A673 (cell line): ENCODE measurements at regions not wholly inside any gene's neighbourhood (a gene's known extent, or its start where the extent isn't known, plus 50 kb on each side); places are given as distances from the start of the nearest gene placed in this dataset.

ENCODE experiments used
- BruUV-seq: library from RNA; stranded (reverse); fragments of 400-500 nt; replicated peaks from 2 replicates; lab custom pipeline; 2021; lab: Mats Ljungman, UMichigan
- CTCF ChIA-PET: fragments of 300-600 bp; sonication (Branson Sonifier 250); formaldehyde crosslinking; loops from one replicate; lab custom pipeline; 2022; ENCODE audit warnings: antibody characterized with exemption; lab: Charles Lee
- POLR2A ChIA-PET: fragments of 300-600 bp; sonication (Branson Sonifier 250); formaldehyde crosslinking; loops from one replicate; lab custom pipeline; 2022; ENCODE audit warnings: antibody characterized with exemption; ENCODE audit not compliant: low non-redundant PET; lab: Charles Lee
- DNase-seq: peaks from one replicate; pipeline ENCODE4 v3.0.0-alpha.2; 2015; ENCODE audit warnings: low spot score
- H3K27ac ChIP-seq: fragments of 200-600 bp; sonication (generic); 2 replicates; pipeline ENCODE4 v1.5.1; 2016; ENCODE audit warnings: mixed run types, low read depth, mild to moderate bottlenecking, mixed read lengths, antibody characterized with exemption, low read length; ENCODE audit not compliant: poor library complexity, severe bottlenecking
- H3K27me3 ChIP-seq: fragments of 200-600 bp; sonication (generic); replicated peaks from 2 replicates; pipeline ENCODE4 v1.6.1; 2017; ENCODE audit warnings: mixed run types, low read depth, mild to moderate bottlenecking, mixed read lengths, antibody characterized with exemption, low read length; ENCODE audit not compliant: insufficient read depth, poor library complexity
- H3K36me3 ChIP-seq: fragments of 200-600 bp; sonication (generic); 2 replicates; pipeline ENCODE4 v1.6.1; 2016; ENCODE audit warnings: mixed run types, mild to moderate bottlenecking, mixed read lengths, antibody characterized with exemption, low read length; ENCODE audit not compliant: insufficient read depth, poor library complexity, severe bottlenecking
- H3K4me1 ChIP-seq: fragments of 200-600 bp; sonication (generic); 2 replicates; pipeline ENCODE4 v1.6.1; 2017; ENCODE audit warnings: mixed run types, mild to moderate bottlenecking, mixed read lengths, antibody characterized with exemption, low read length; ENCODE audit not compliant: insufficient read depth, poor library complexity, severe bottlenecking
- H3K4me3 ChIP-seq: fragments of 200-600 bp; sonication (generic); 2 replicates; pipeline ENCODE4 v1.5.1; 2016; ENCODE audit warnings: low read depth, mixed run types, mild to moderate bottlenecking, mixed read lengths, low read length; ENCODE audit not compliant: poor library complexity, severe bottlenecking
- H3K9me3 ChIP-seq: fragments of 200-600 bp; sonication (generic); 2 replicates; pipeline ENCODE4 v1.6.1; 2016; ENCODE audit warnings: mixed run types, low read depth, mild to moderate bottlenecking, mixed read lengths, antibody characterized with exemption, low read length; ENCODE audit not compliant: poor library complexity, severe bottlenecking
- EZH2 ChIP-seq: fragments of 200-600 bp; sonication (generic); IDR thresholded peaks from 2 replicates; pipeline ENCODE4 v1.6.1; 2017; ENCODE audit warnings: borderline replicate concordance, low read depth, mild to moderate bottlenecking, mixed read lengths, antibody characterized with exemption, low read length; ENCODE audit not compliant: poor library complexity, severe bottlenecking
- intact Hi-C: fragments of 100-400 bp; cut with micrococcal nuclease; formaldehyde crosslinking; loops from one replicate; pipeline ENCODE4 v1.10.0; 2022; ENCODE audit not compliant: unreplicated experiment
- TF ChIP-seq, protein P1 (sequence below): fragments of 300-800, 200-600 bp; sonication (generic); conservative IDR thresholded peaks from 2 replicates; pipeline ENCODE4 v1.5.1; 2017; ENCODE audit warnings: low read depth, mild to moderate bottlenecking, antibody characterized with exemption, low read length, moderate library complexity, mixed read lengths

DNA sequence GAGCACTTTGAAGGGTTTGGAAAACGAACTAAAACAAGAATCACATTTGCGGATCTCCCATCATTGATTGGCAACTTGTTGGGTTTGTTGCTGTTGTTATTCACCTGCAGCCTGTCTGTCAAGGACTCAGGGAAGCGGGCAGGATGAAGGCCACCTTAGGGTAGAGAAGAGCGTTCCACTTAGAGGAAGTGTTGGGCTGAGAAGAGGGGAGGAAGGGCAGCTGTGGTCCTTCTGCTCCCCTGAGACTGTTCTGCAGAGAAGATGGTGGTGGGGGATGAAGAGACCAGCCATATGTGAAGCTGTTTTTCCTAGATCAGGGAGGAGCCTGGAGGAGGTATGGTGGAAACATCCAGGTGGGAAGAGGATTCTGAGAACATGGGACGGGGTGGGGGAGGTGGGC, 70.6 kb upstream of the CPEB4 start:
- Histone ChIP-seq H3K36me3 (no peaks in the 10 kb centered on the region), H3K27ac (no peak overlapping the region), H3K4me3 (no peak overlapping the region), H3K9me3 (no peaks in the 10 kb centered on the region), H3K27me3 (no peaks in the 10 kb centered on the region), H3K4me1 (no peaks in the 10 kb centered on the region)
- CTCF ChIA-PET = no interaction called here
- TF ChIP-seq EZH2 = no peak
- TF ChIP-seq, protein P1, sequence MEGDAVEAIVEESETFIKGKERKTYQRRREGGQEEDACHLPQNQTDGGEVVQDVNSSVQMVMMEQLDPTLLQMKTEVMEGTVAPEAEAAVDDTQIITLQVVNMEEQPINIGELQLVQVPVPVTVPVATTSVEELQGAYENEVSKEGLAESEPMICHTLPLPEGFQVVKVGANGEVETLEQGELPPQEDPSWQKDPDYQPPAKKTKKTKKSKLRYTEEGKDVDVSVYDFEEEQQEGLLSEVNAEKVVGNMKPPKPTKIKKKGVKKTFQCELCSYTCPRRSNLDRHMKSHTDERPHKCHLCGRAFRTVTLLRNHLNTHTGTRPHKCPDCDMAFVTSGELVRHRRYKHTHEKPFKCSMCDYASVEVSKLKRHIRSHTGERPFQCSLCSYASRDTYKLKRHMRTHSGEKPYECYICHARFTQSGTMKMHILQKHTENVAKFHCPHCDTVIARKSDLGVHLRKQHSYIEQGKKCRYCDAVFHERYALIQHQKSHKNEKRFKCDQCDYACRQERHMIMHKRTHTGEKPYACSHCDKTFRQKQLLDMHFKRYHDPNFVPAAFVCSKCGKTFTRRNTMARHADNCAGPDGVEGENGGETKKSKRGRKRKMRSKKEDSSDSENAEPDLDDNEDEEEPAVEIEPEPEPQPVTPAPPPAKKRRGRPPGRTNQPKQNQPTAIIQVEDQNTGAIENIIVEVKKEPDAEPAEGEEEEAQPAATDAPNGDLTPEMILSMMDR = no peak
- POLR2A ChIA-PET = no interaction called here
- DNase-seq = no peak
- BruUV-seq = no TSS peak
- intact Hi-C loops = no loop called here

DNA sequence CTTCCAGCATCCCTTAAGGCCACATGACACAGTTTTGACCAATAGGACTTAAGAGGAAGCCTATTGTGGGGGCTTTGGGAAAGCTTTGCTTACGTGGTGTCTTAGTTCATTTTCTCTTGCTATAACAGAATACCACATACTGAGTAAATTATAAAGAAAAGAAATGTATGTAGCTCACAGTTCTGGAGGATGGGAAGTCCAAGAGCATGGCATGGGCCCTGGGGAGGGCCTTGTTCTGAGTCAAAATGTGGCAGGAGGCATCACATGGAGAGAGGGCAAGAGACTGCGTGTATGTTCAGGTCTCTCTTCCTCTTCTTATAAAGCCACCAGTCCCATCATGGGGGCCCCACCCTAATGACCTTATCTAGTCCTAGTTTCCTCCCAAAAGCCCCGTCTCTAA, 68.6 kb upstream of the CPEB4 start:
- H3K27me3 ChIP-seq = no peaks in the 10 kb centered on the region
- no peak for DNase-seq
- TF ChIP-seq, protein P1 = no peak
- TF ChIP-seq EZH2 = no peak
- intact Hi-C loops = no loop called here
- CTCF ChIA-PET = no interaction called here
- no peaks in the 10 kb centered on the region for H3K4me1 ChIP-seq
- POLR2A ChIA-PET = no interaction called here
- no peak overlapping the region for H3K27ac ChIP-seq
- no peak overlapping the region for H3K4me3 ChIP-seq
- H3K9me3 ChIP-seq = no peaks in the 10 kb centered on the region
- BruUV-seq = no TSS peak
- no peaks in the 10 kb centered on the region for H3K36me3 ChIP-seq

DNA sequence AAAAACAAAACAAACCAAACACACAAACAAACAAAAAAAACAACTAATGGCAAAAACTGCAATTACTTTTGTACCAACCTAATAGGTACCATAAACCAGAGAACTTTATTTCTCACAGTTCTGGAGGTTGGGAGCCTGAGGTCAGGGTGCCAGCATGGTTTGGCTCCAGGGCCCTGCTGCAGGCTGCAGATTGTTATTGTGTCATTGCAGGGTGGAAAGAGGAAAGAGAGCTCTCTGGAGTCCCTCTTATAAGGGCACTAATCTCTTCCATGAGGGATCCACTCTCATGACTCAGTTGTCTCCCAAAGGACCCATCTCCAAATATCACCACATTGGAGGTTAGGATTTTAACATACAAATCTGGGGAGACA, 64.9 kb upstream of the CPEB4 start:
- no peaks in the 10 kb centered on the region for H3K36me3 ChIP-seq
- H3K27ac ChIP-seq = no peak overlapping the region
- H3K4me3 ChIP-seq = no peak overlapping the region
- TF ChIP-seq EZH2 = no peak
- TF ChIP-seq, protein P1 = no peak
- ChIA-PET POLR2A (no interaction called here), CTCF (no interaction called here)
- no TSS peak for BruUV-seq
- no peaks in the 10 kb centered on the region for H3K9me3 ChIP-seq
- no peaks in the 10 kb centered on the region for H3K27me3 ChIP-seq
- no peak for DNase-seq
- H3K4me1 ChIP-seq = no peaks in the 10 kb centered on the region
- intact Hi-C loops = no loop called here
